Testis (tissue), 2 donors: ENCODE measurements at regions not wholly inside any gene's neighbourhood (a gene's known extent, or its start where the extent isn't known, plus 50 kb on each side); places are given as distances from the start of the nearest gene placed in this dataset.
"Not testable (repeated sequence)": the region's sequence is repeated elsewhere in the genome, so short reads cannot be mapped to it uniquely, and the experiment has no call there.

Source experiments
- DNase-seq: peaks from one replicate; pipeline ENCODE4 v3.0.0-alpha.2; 2019
- H3K27ac ChIP-seq, 2 donors: fragments of 200-600 bp; sonication (generic); one replicate each; pipeline ENCODE4 v1.5.1; 2019
- H3K27me3 ChIP-seq: fragments of 200-600 bp; sonication (generic); one replicate; pipeline ENCODE4 v1.5.1; 2019
- H3K36me3 ChIP-seq: fragments of 200-600 bp; sonication (generic); one replicate; pipeline ENCODE4 v1.5.1; 2017; ENCODE audit warnings: low read depth; ENCODE audit errors: missing control alignments
- H3K4me1 ChIP-seq: fragments of 200-600 bp; sonication (generic); one replicate; pipeline ENCODE4 v1.5.1; 2019
- H3K4me3 ChIP-seq, 2 donors: fragments of 200-600 bp; sonication (generic); one replicate each; pipeline ENCODE4 v1.5.1; 2017 to 2019
- H3K9me3 ChIP-seq: fragments of 200-600 bp; sonication (generic); one replicate; pipeline ENCODE4 v1.5.1; 2017
- CTCF ChIP-seq, 3 experiments: fragments of 450-650 bp in 2 of 3; fragments of 200-600 bp in 1 of 3; sonication (generic) in 1 of 3; IDR thresholded peaks; one replicate each; pipeline ENCODE4 v1.5.1; 2016 to 2019; ENCODE audit warnings: antibody characterized with exemption in 3 of 3, mild to moderate bottlenecking in 2 of 3, moderate library complexity in 1 of 3
- POLR2A ChIP-seq: fragments of 450-650 bp; IDR thresholded peaks from one replicate; pipeline ENCODE4 v1.6.1; 2017; ENCODE audit warnings: antibody characterized with exemption, mild to moderate bottlenecking, moderate library complexity
- WGBS, 2 donors: methylation state at CpG; one replicate each; pipeline ENCODE4 v1.1.5; 2018; 5-methylcytosine and 5-hydroxymethylcytosine counted together
- intact Hi-C: fragments of 100-400 bp; cut with DNase I; formaldehyde crosslinking; loops from one replicate; pipeline ENCODE4 v1.15.1; 2023; ENCODE audit warnings: low total_unique reads

- intact Hi-C loops = no loop called here
- no peaks in the 10 kb centered on the region for H3K27me3 ChIP-seq
- H3K27ac ChIP-seq = no peak overlapping the region
- DNase-seq = no peak
- H3K36me3 ChIP-seq = no peaks in the 10 kb centered on the region
- TF ChIP-seq POLR2A (no peak), CTCF (IDR thresholded peaks at IDR 0.05) (no peak)
- no peak overlapping the region for H3K4me3 ChIP-seq
- 92% methylated on average over 2 of the region's 2 CpGs for WGBS, 2 donors
- no peaks in the 10 kb centered on the region for H3K9me3 ChIP-seq
- H3K4me1 ChIP-seq = no peaks in the 10 kb centered on the region
Measured at GRCh38 chr12:85627584-85627983, 208.6 kb downstream of the RASSF9 start.

DNA sequence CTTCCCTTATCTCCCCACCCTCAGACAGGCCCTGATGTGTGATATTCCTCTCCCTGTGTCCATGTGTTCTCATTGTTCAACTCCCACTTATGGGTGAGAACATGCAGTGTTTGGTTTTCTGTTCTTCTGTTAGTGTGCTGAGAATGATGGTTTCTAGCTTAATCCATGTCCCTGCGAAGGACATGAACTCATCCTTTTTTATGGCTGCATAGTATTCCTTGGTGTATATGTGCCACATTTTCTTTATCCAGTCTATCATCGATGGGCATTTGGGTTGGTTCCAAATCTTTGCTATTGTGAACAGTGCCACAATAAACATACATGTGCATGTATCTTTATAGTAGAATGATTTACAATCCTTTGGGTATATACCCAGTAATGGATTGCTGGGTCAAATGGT is 207.6 kb downstream of the RASSF9 start:
- intact Hi-C loops, DNase-seq, H3K4me3 ChIP-seq, H3K27ac ChIP-seq, H3K27me3 ChIP-seq, H3K9me3 ChIP-seq, H3K36me3 ChIP-seq, H3K4me1 ChIP-seq: not testable (repeated sequence)
- 99 to 100% methylated on average over 2 of the region's 2 CpGs for WGBS, 2 donors

DNA sequence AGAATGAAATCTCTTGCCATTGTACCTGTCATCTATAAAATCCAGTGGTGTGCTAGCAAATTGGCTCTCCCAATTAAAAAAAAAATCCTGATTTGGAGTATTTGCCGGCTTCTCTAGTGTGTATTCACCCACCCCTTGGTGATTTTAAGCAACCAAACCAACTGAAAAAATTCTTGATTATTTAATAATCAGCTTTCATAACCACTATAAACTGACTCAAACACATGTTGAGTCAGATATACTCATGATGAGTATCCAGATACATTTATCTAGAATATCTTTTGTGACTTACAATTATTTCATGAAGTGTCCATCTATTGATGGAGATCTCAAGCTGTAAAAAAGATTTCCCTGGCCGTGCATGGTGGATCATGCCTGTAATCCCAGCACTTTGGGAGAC is 205.4 kb downstream of the RASSF9 start:
- Histone ChIP-seq H3K4me3 (no peak overlapping the region), H3K27me3 (no peaks in the 10 kb centered on the region)
- WGBS, 2 donors = 78 to 84% methylated on average over 2 of the region's 2 CpGs

DNA sequence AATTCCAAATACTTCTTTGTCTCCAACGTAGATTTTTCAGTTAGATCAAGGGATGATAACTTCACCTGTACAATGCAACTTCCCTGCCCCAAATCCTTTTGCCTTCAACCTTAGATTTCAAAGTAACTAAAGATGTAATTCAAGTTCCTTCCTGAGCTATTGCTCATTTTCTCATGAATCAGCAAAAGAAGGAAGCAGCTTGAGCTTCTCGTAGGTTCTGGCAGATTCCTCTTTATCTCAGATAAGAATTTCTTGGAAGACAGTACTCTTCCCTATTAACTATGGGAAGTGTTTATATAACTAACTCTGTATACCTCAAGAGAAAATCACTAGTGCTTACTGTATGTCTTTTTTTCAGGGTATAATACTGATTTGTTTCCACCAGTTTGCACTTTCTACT is 203.8 kb downstream of the RASSF9 start:
- Histone ChIP-seq H3K4me1 (no peaks in the 10 kb centered on the region), H3K27me3 (no peaks in the 10 kb centered on the region), H3K27ac (no peak overlapping the region), H3K9me3 (no peaks in the 10 kb centered on the region), H3K36me3 (no peaks in the 10 kb centered on the region), H3K4me3 (no peak overlapping the region)
- intact Hi-C loops = no loop called here
- DNase-seq = no peak
- TF ChIP-seq CTCF (IDR thresholded peaks at IDR 0.05) (no peak), POLR2A (no peak)
- whole genome bisulfite sequencing, 2 donors = 24 to 33% methylated on average over 2 of the region's 2 CpGs

More for the DNA sequence above, 205.4 kb downstream of the RASSF9 start:
- Histone ChIP-seq H3K36me3 (no peaks in the 10 kb centered on the region), H3K27ac (no peak overlapping the region), H3K9me3 (no peaks in the 10 kb centered on the region), H3K4me1 (no peaks in the 10 kb centered on the region)
- TF ChIP-seq POLR2A = no peak
- no peak for TF ChIP-seq CTCF (IDR thresholded peaks at IDR 0.05)
- no peak for DNase-seq
- intact Hi-C loops = no loop called here

DNA sequence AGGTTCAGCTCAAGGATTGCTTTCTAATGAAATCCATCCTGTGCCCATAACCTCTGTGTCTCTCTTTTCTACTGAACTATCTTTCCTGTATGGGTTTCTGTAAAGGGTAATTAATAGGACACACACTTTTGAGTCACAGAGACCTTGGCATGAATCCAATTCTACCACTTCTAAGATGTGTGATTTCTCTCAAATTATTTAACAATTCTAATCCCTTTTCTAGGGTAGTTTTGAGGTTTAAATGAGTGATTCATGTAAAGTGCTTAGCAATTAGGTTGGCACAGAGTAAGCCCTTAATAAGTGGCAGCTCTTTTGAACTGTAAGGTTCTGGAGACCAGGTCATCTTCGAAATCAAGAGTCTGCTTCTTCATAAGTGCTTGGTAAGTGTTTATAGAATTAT is 202.7 kb downstream of the RASSF9 start:
- no peaks in the 10 kb centered on the region for H3K36me3 ChIP-seq
- no peak overlapping the region for H3K4me3 ChIP-seq
- WGBS, 2 donors = 86 to 94% methylated on average over 1 of the region's 1 CpG
- no peaks in the 10 kb centered on the region for H3K4me1 ChIP-seq
- DNase-seq = no peak
- no peaks in the 10 kb centered on the region for H3K9me3 ChIP-seq
- intact Hi-C loops = no loop called here
- no peak overlapping the region for H3K27ac ChIP-seq
- TF ChIP-seq POLR2A (no peak), CTCF (IDR thresholded peaks at IDR 0.05) (no peak)
- H3K27me3 ChIP-seq = no peaks in the 10 kb centered on the region
